Hepatocyte (in vitro differentiated cells): ENCODE measurements at regions not wholly inside any gene's neighbourhood (a gene's known extent, or its start where the extent isn't known, plus 50 kb on each side); places are given as distances from the start of the nearest gene placed in this dataset.

ENCODE experiments used
- CTCF ChIP-seq: fragments of 200-600 bp; sonication (generic); IDR thresholded peaks from 2 replicates; pipeline ENCODE4 v1.5.1; 2016; ENCODE audit warnings: antibody characterized with exemption, mild to moderate bottlenecking; ENCODE audit not compliant: poor library complexity
- EZH2 ChIP-seq: fragments of 200-600 bp; sonication (generic); IDR thresholded peaks from 2 replicates; pipeline ENCODE4 v1.6.1; 2016; ENCODE audit warnings: antibody characterized with exemption, mild to moderate bottlenecking, borderline replicate concordance
- EZH2phosphoT487 ChIP-seq: fragments of 200-600 bp; sonication (generic); IDR thresholded peaks from one replicate; pipeline ENCODE4 v1.6.1; 2018; ENCODE audit warnings: antibody characterized with exemption, mild to moderate bottlenecking, low read depth, moderate library complexity; ENCODE audit not compliant: unreplicated experiment, severe bottlenecking

- TF ChIP-seq CTCF (no peak), EZH2phosphoT487 (no peak), EZH2 (no peak)
These were observed 113.3 kb upstream of the LIPC start for GRCh38 chr15:58318517-58318916.
